HEK293 (cell line): ENCODE measurements at regions not wholly inside any gene's neighbourhood (a gene's known extent, or its start where the extent isn't known, plus 50 kb on each side); places are given as distances from the start of the nearest gene placed in this dataset.

Experiments used
- CTCF ChIA-PET: fragments of 350-600 bp; formaldehyde crosslinking; extraction: SDS; loops from one replicate; lab custom pipeline; 2021; ENCODE audit warnings: antibody characterized with exemption; lab: Yijun Ruan, JAX
- POLR2A ChIA-PET: fragments of 300-600 bp; formaldehyde crosslinking; extraction: SDS; loops from one replicate; lab custom pipeline; 2020; ENCODE audit warnings: antibody characterized with exemption, inconsistent platforms; lab: Yijun Ruan, JAX
- H3K27ac ChIP-seq: fragments of 200-500 bp; sonication (Bioruptor generic); 2 replicates; pipeline ENCODE4 v1.5.1; 2014; ENCODE audit warnings: low read depth, low read length, control low read depth, inconsistent platforms; ENCODE audit errors: extremely low read depth
- H3K36me3 ChIP-seq, 2 experiments: fragments of 200-500 bp in 1 of 2; sonication (Bioruptor generic) in 1 of 2; 1 replicate in 1 of 2; 2 replicates in 1 of 2; pipeline ENCODE4 v1.5.1; 2014 to 2017; ENCODE audit warnings: inconsistent platforms in 2 of 2, low read length in 2 of 2; ENCODE audit not compliant: control insufficient read depth in 2 of 2, insufficient read depth in 1 of 2
- H3K4me1 ChIP-seq: fragments of 200-500 bp; sonication (Bioruptor generic); 2 replicates; pipeline ENCODE4 v1.5.1; 2014; ENCODE audit warnings: mild to moderate bottlenecking, low read length, inconsistent platforms; ENCODE audit not compliant: control insufficient read depth, insufficient read depth
- H3K4me3 ChIP-seq: 2 replicates; pipeline ENCODE4 v1.5.1; 2011; ENCODE audit warnings: low read depth, mild to moderate bottlenecking, control low read depth, low read length, moderate library complexity
- H3K9me3 ChIP-seq: fragments of 200-500 bp; sonication (Bioruptor generic); 2 replicates; pipeline ENCODE4 v1.5.1; 2014; ENCODE audit warnings: low read depth, low read length, inconsistent platforms; ENCODE audit not compliant: control insufficient read depth, insufficient read depth
- AEBP2 ChIP-seq: fragments of 450-650 bp; formaldehyde crosslinking; IDR thresholded peaks from 2 replicates; pipeline ENCODE4 v1.5.1; 2016; ENCODE audit warnings: missing biosample characterization, missing genetic modification characterization, borderline replicate concordance
- ELK4 ChIP-seq: IDR thresholded peaks from 2 replicates; pipeline ENCODE4 v1.6.1; 2011; ENCODE audit warnings: mild to moderate bottlenecking, low read depth, low read length, borderline replicate concordance
- HIC1 ChIP-seq: fragments of 450-650 bp; formaldehyde crosslinking; IDR thresholded peaks from 2 replicates; pipeline ENCODE4 v1.5.1; 2016; ENCODE audit warnings: missing biosample characterization, missing genetic modification characterization
- KLF7 ChIP-seq: fragments of 450-650 bp; formaldehyde crosslinking; IDR thresholded peaks from 2 replicates; pipeline ENCODE4 v1.5.1; 2016; ENCODE audit warnings: missing biosample characterization, missing genetic modification characterization, borderline replicate concordance
- OVOL3 ChIP-seq: fragments of 450-650 bp; formaldehyde crosslinking; IDR thresholded peaks from 2 replicates; pipeline ENCODE4 v1.5.1; 2016; ENCODE audit warnings: missing biosample characterization, missing genetic modification characterization
- SALL2 ChIP-seq: fragments of 450-650 bp; formaldehyde crosslinking; IDR thresholded peaks from 2 replicates; pipeline ENCODE4 v1.5.0; 2017; ENCODE audit warnings: missing biosample characterization, mild to moderate bottlenecking, missing genetic modification characterization, borderline replicate concordance
- ZNF132 ChIP-seq: fragments of 450-650 bp; formaldehyde crosslinking; IDR thresholded peaks from 2 replicates; pipeline ENCODE4 v1.5.1; 2017; ENCODE audit warnings: missing biosample characterization, missing genetic modification characterization, borderline replicate concordance
- ZNF138 ChIP-seq: fragments of 450-650 bp; formaldehyde crosslinking; IDR thresholded peaks from 2 replicates; pipeline ENCODE4 v1.5.1; 2016; ENCODE audit warnings: missing biosample characterization, missing genetic modification characterization, borderline replicate concordance
- ZNF2 ChIP-seq: fragments of 450-650 bp; formaldehyde crosslinking; IDR thresholded peaks from 2 replicates; pipeline ENCODE4 v1.5.1; 2016; ENCODE audit warnings: missing biosample characterization, missing genetic modification characterization
- ZNF274 ChIP-seq, 2 experiments: fragments of 200-500 bp in 1 of 2; fragments of 450-650 bp in 1 of 2; sonication (Bioruptor generic) in 1 of 2; formaldehyde crosslinking in 1 of 2; IDR thresholded peaks; 2 replicates each; pipeline versions ENCODE4 v1.5.1 to v1.6.1; 2014 to 2016; ENCODE audit warnings: borderline replicate concordance in 1 of 2, inconsistent platforms in 1 of 2, low read length in 1 of 2, missing biosample characterization in 1 of 2, missing genetic modification characterization in 1 of 2
- ZNF302 ChIP-seq: fragments of 450-650 bp; formaldehyde crosslinking; IDR thresholded peaks from 2 replicates; pipeline ENCODE4 v1.5.1; 2016; ENCODE audit warnings: missing biosample characterization, missing genetic modification characterization, low read depth
- ZNF366 ChIP-seq: fragments of 450-650 bp; formaldehyde crosslinking; conservative IDR thresholded peaks from 2 replicates; pipeline ENCODE4 v1.5.1; 2016; ENCODE audit warnings: missing biosample characterization, missing genetic modification characterization
- ZNF423 ChIP-seq: fragments of 450-650 bp; formaldehyde crosslinking; IDR thresholded peaks from 2 replicates; pipeline ENCODE4 v1.5.1; 2016; ENCODE audit warnings: missing biosample characterization, missing genetic modification characterization
- ZNF433 ChIP-seq: fragments of 450-650 bp; formaldehyde crosslinking; IDR thresholded peaks from 2 replicates; pipeline ENCODE4 v1.5.1; 2016; ENCODE audit warnings: missing biosample characterization, missing genetic modification characterization, low read depth
- ZNF518A ChIP-seq: fragments of 450-650 bp; formaldehyde crosslinking; conservative IDR thresholded peaks from 2 replicates; pipeline ENCODE4 v1.5.1; 2016; ENCODE audit warnings: low read depth, missing biosample characterization, missing genetic modification characterization
- ZNF560 ChIP-seq: fragments of 450-650 bp; formaldehyde crosslinking; IDR thresholded peaks from 2 replicates; pipeline ENCODE4 v1.5.1; 2017; ENCODE audit warnings: missing biosample characterization, missing genetic modification characterization, borderline replicate concordance
- ZNF585B ChIP-seq: fragments of 450-650 bp; formaldehyde crosslinking; IDR thresholded peaks from 2 replicates; pipeline ENCODE4 v1.5.1; 2016; ENCODE audit warnings: missing biosample characterization, missing genetic modification characterization
- ZNF626 ChIP-seq: fragments of 450-650 bp; sonication (Bioruptor Pico); formaldehyde crosslinking; IDR thresholded peaks from 2 replicates; pipeline ENCODE4 v1.5.1; 2018; ENCODE audit warnings: missing biosample characterization, missing genetic modification characterization, inconsistent platforms
- ZNF658 ChIP-seq: fragments of 450-650 bp; formaldehyde crosslinking; IDR thresholded peaks from 2 replicates; pipeline ENCODE4; 2016; ENCODE audit warnings: missing biosample characterization, missing genetic modification characterization
- ZNF704 ChIP-seq: fragments of 450-650 bp; formaldehyde crosslinking; IDR thresholded peaks from 2 replicates; pipeline ENCODE4 v1.5.1; 2016; ENCODE audit warnings: missing biosample characterization, missing genetic modification characterization
- ZSCAN18 ChIP-seq: fragments of 450-650 bp; formaldehyde crosslinking; IDR thresholded peaks from 2 replicates; pipeline ENCODE4 v1.5.1; 2016; ENCODE audit warnings: missing biosample characterization, missing genetic modification characterization

- TF ChIP-seq HIC1 (tag by site-specific recombination) = no peak
- TF ChIP-seq ZNF138 = no peak
- TF ChIP-seq ZNF658 = no peak
- TF ChIP-seq OVOL3 (tag by site-specific recombination) = no peak
- no peak for TF ChIP-seq ZNF433 (tag by site-specific recombination)
Observed at GRCh38 chr6:74551896-74552295, 654.0 kb downstream of the COL12A1 start (continued).

- H3K36me3 ChIP-seq = no peaks in the 10 kb centered on the region
- ChIA-PET POLR2A (no interaction called here), CTCF (interaction anchor here (0.6 kb wide), 1 partner anchor 663 kb away, joined by 3 read pairs; no protein-coding TSS in a partner anchor)
- no peak overlapping the region for H3K4me3 ChIP-seq
- no peak overlapping the region for H3K27ac ChIP-seq
- no peaks in the 10 kb centered on the region for H3K4me1 ChIP-seq
- TF ChIP-seq KLF7 (tag by site-specific recombination) (no peak), ZNF585B (no peak), ZNF518A (tag by site-specific recombination) (no peak), ZNF302 (tag by site-specific recombination) (no peak), SALL2 (tag by site-specific recombination) (no peak), ZNF274 (IDR thresholded peaks at IDR 0.05; ENCODE audit: low read length) (no peak), ZNF274 (tag by site-specific recombination; IDR thresholded peaks at IDR 0.05; ENCODE audit: borderline replicate concordance) (no peak), ZNF704 (no peak), ELK4 (no peak)
- no peaks in the 10 kb centered on the region for H3K9me3 ChIP-seq
Observed at GRCh38 chr6:74550821-74551220, 655.0 kb downstream of the COL12A1 start.

- Histone ChIP-seq H3K9me3 (no peaks in the 10 kb centered on the region), H3K4me1 (no peaks in the 10 kb centered on the region), H3K27ac (no peak overlapping the region), H3K36me3 (no peaks in the 10 kb centered on the region), H3K4me3 (no peak overlapping the region)
- POLR2A ChIA-PET = no interaction called here
- CTCF ChIA-PET = no interaction called here
- TF ChIP-seq ZSCAN18 (tag by site-specific recombination) (no peak), AEBP2 (tag by site-specific recombination) (no peak), ZNF366 (tag by site-specific recombination) (no peak), ZNF626 (tag by site-specific recombination) (no peak), ZNF560 (tag by site-specific recombination) (no peak), ZNF132 (tag by site-specific recombination) (no peak), ZNF2 (tag by site-specific recombination) (no peak), ZNF423 (tag by site-specific recombination) (no peak)
Observed at GRCh38 chr6:74549746-74550145, 656.1 kb downstream of the COL12A1 start.
